BLaER1 treated with 17β-estradiol and CSF1 and Interleukin-3, amounts not matched to agents 10 nM and 100 nM (cell line): ENCODE measurements at regions not wholly inside any gene's neighbourhood (a gene's known extent, or its start where the extent isn't known, plus 50 kb on each side); places are given as distances from the start of the nearest gene placed in this dataset.
"Not testable (repeated sequence)": the region's sequence is repeated elsewhere in the genome, so short reads cannot be mapped to it uniquely, and the experiment has no call there.

Source experiments
- H3K27ac ChIP-seq, 11 experiments: shearing (Covaris generic); formaldehyde crosslinking; 2 replicates each; pipeline ENCODE4 v1.8.1; 2022
- H3K27me3 ChIP-seq, 11 experiments: shearing (Covaris generic); formaldehyde crosslinking; 2 replicates each; pipeline ENCODE4 v1.8.1; 2022
- H3K36me3 ChIP-seq, 11 experiments: shearing (Covaris generic); formaldehyde crosslinking; 2 replicates each; pipeline ENCODE4 v1.8.1; 2022
- H3K4me1 ChIP-seq, 10 experiments: shearing (Covaris generic); formaldehyde crosslinking; 2 replicates each; pipeline ENCODE4 v1.8.1; 2022
- H3K4me2 ChIP-seq, 11 experiments: shearing (Covaris generic); formaldehyde crosslinking; 2 replicates each; pipeline ENCODE4 v1.8.1; 2022
- H3K4me3 ChIP-seq, 10 experiments: shearing (Covaris generic); formaldehyde crosslinking; 2 replicates each; pipeline ENCODE4 v1.8.1; 2022
- H3K9ac ChIP-seq, 11 experiments: shearing (Covaris generic); formaldehyde crosslinking; 2 replicates each; pipeline ENCODE4 v1.8.1; 2022
- H3K9me3 ChIP-seq, 11 experiments: shearing (Covaris generic); formaldehyde crosslinking; replicated peaks in 1 of 11; 2 replicates each; pipeline ENCODE4 v1.8.1; 2022
- H4K20me1 ChIP-seq, 11 experiments: shearing (Covaris generic); formaldehyde crosslinking; 2 replicates each; pipeline ENCODE4 v1.8.1; 2022
- Cebpa-rat ChIP-seq, 11 experiments: shearing (Covaris generic); IDR thresholded peaks; 2 replicates each; pipeline ENCODE4 v1.8.1; 2022

- no peaks in the 10 kb centered on the region for H3K36me3 ChIP-seq
- H3K9ac ChIP-seq = no peak overlapping the region
- no peak overlapping the region for H3K4me2 ChIP-seq
- no peak for TF ChIP-seq Cebpa-rat (IDR thresholded peaks at IDR 0.05)
- H4K20me1 ChIP-seq = no peaks in the 10 kb centered on the region
- no peaks in the 10 kb centered on the region for H3K27me3 ChIP-seq
- H3K4me1 ChIP-seq = no peaks in the 10 kb centered on the region
- H3K9me3 ChIP-seq = no peaks in the 10 kb centered on the region
- no peak overlapping the region for H3K27ac ChIP-seq
- H3K4me3 ChIP-seq = no peak overlapping the region
Measured at GRCh38 chr5:102678267-102679058, 76.6 kb upstream of the PAM start.

GRCh38 chr5:102681403-102681983 is 73.6 kb upstream of the PAM start:
- Histone ChIP-seq H3K9ac (no peak overlapping the region), H4K20me1 (no peaks in the 10 kb centered on the region), H3K4me3 (no peak overlapping the region), H3K27ac (no peak overlapping the region), H3K9me3 (0 out of 22 replicates have a peak, but pooled peaks cover 0 to under 1% (median 0%) of the 10 kb centered on the region in 11 experiments), H3K4me1 (no peaks in the 10 kb centered on the region), H3K36me3 (no peaks in the 10 kb centered on the region), H3K4me2 (no peak overlapping the region), H3K27me3 (no peaks in the 10 kb centered on the region)
- no peak for TF ChIP-seq Cebpa-rat (IDR thresholded peaks at IDR 0.05)

- no peak for TF ChIP-seq Cebpa-rat (IDR thresholded peaks at IDR 0.05)
- Histone ChIP-seq H3K36me3 (no peaks in the 10 kb centered on the region), H3K4me2 (no peak overlapping the region), H3K27me3 (no peaks in the 10 kb centered on the region), H3K4me1 (no peaks in the 10 kb centered on the region), H3K9me3 (peaks cover 0 to 4% (median 0%) of the 10 kb centered on the region in 11 experiments; a peak in 2 of 22 replicates), H3K4me3 (no peak overlapping the region), H4K20me1 (no peaks in the 10 kb centered on the region), H3K9ac (no peak overlapping the region), H3K27ac (no peak overlapping the region)
Measured at GRCh38 chr5:102682101-102682647, 72.9 kb upstream of the PAM start.

- not testable (repeated sequence) for H3K4me3 ChIP-seq
Measured at GRCh38 chr5:102688076-102688475, 67.0 kb upstream of the PAM start.

GRCh38 chr5:102688581-102689342 is 66.3 kb upstream of the PAM start:
- H3K9me3 ChIP-seq = peaks cover 13 to 27% (median 23%) of the 10 kb centered on the region in 11 experiments
- H3K27me3 ChIP-seq, H3K36me3 ChIP-seq, H3K4me3 ChIP-seq, H3K9ac ChIP-seq, H4K20me1 ChIP-seq, H3K4me2 ChIP-seq, H3K27ac ChIP-seq, H3K4me1 ChIP-seq: not testable (repeated sequence)

More at GRCh38 chr5:102688076-102688475, 67.0 kb upstream of the PAM start:
- not testable (repeated sequence) for H4K20me1 ChIP-seq, H3K27me3 ChIP-seq, H3K27ac ChIP-seq, H3K4me2 ChIP-seq, H3K4me1 ChIP-seq, H3K36me3 ChIP-seq, H3K9ac ChIP-seq
- peaks cover 13 to 24% (median 19%) of the 10 kb centered on the region in 11 experiments for H3K9me3 ChIP-seq

GRCh38 chr5:102690910-102691309 is 64.2 kb upstream of the PAM start:
- H3K4me2 ChIP-seq = no peak overlapping the region
- no peak overlapping the region for H3K9ac ChIP-seq
- no peak overlapping the region for H3K27ac ChIP-seq
- no peaks in the 10 kb centered on the region for H3K36me3 ChIP-seq
- peaks cover 13 to 28% (median 23%) of the 10 kb centered on the region in 11 experiments for H3K9me3 ChIP-seq
- no peaks in the 10 kb centered on the region for H4K20me1 ChIP-seq
- H3K4me3 ChIP-seq = no peak overlapping the region
- TF ChIP-seq Cebpa-rat (IDR thresholded peaks at IDR 0.05) = no peak
- H3K4me1 ChIP-seq = no peaks in the 10 kb centered on the region
- H3K27me3 ChIP-seq = no peaks in the 10 kb centered on the region

GRCh38 chr5:102691434-102691833 is 63.7 kb upstream of the PAM start:
- Histone ChIP-seq H4K20me1 (no peaks in the 10 kb centered on the region), H3K4me2 (no peak overlapping the region), H3K9me3 (peaks cover 13 to 28% (median 23%) of the 10 kb centered on the region in 11 experiments), H3K4me1 (no peaks in the 10 kb centered on the region), H3K4me3 (no peak overlapping the region), H3K36me3 (no peaks in the 10 kb centered on the region), H3K27ac (no peak overlapping the region), H3K9ac (no peak overlapping the region), H3K27me3 (no peaks in the 10 kb centered on the region)
- TF ChIP-seq Cebpa-rat (IDR thresholded peaks at IDR 0.05) = no peak

- Histone ChIP-seq H3K4me1 (peaks cover 0 to 17% (median 9%) of the 10 kb centered on the region in 10 experiments; a peak in 8 of 20 replicates), H3K27me3 (no peaks in the 10 kb centered on the region), H4K20me1 (no peaks in the 10 kb centered on the region), H3K36me3 (no peaks in the 10 kb centered on the region), H3K4me3 (no peak overlapping the region), H3K9me3 (no peaks in the 10 kb centered on the region), H3K27ac (no peak overlapping the region), H3K9ac (no peak overlapping the region), H3K4me2 (peak overlapping the region in 3 of 11 experiments; percentile 7 to 16 (median 9); a peak in 7 of 22 replicates)
- TF ChIP-seq Cebpa-rat (IDR thresholded peaks at IDR 0.05) = no peak
Measured at GRCh38 chr5:102700120-102700831, 54.8 kb upstream of the PAM start.

- no peak overlapping the region for H3K4me3 ChIP-seq
- no peak overlapping the region for H3K27ac ChIP-seq
- H3K9ac ChIP-seq = no peak overlapping the region
- no peak overlapping the region; a peak in 4 of 22 replicates for H3K4me2 ChIP-seq
- peaks cover 0 to 17% (median 9%) of the 10 kb centered on the region in 10 experiments; a peak in 8 of 20 replicates for H3K4me1 ChIP-seq
- H3K36me3 ChIP-seq = no peaks in the 10 kb centered on the region
- no peaks in the 10 kb centered on the region for H4K20me1 ChIP-seq
- no peak for TF ChIP-seq Cebpa-rat (IDR thresholded peaks at IDR 0.05)
- H3K9me3 ChIP-seq = no peaks in the 10 kb centered on the region
- no peaks in the 10 kb centered on the region for H3K27me3 ChIP-seq
Measured at GRCh38 chr5:102700916-102701315, 54.2 kb upstream of the PAM start.
